Gastrocnemius medialis (tissue), 4 donors: ENCODE measurements at regions not wholly inside any gene's neighbourhood (a gene's known extent, or its start where the extent isn't known, plus 50 kb on each side); places are given as distances from the start of the nearest gene placed in this dataset.

ENCODE experiments used
- ATAC-seq, 2 donors: fragments of 150-250 bp; one replicate each; pipeline ENCODE4 v1.9.1; 2016
- DNase-seq, 2 donors: peaks; one replicate each; pipeline ENCODE4 v3.0.0-alpha.2; 2019
- H3K27ac ChIP-seq, 4 donors: fragments of 200-600 bp; sonication (generic); 1 replicate in 1 of 4; 2 replicates in 3 of 4; pipeline ENCODE4 v1.5.1; 2016 to 2018; ENCODE audit warnings: mild to moderate bottlenecking in 2 of 4, moderate library complexity in 1 of 4
- H3K27me3 ChIP-seq, 3 donors: fragments of 200-600 bp; sonication (generic) in 2 of 3; 1 replicate in 1 of 3; 2 replicates in 2 of 3; pipeline versions ENCODE4 v1.5.1 to v1.6.0; 2016 to 2019; ENCODE audit warnings: mild to moderate bottlenecking in 1 of 3, moderate library complexity in 1 of 3
- H3K36me3 ChIP-seq, 2 donors: fragments of 200-600 bp; sonication (generic) in 1 of 2; one replicate each; pipeline ENCODE4 v1.5.1; 2017 to 2018
- H3K4me1 ChIP-seq, 2 donors: fragments of 200-600 bp; sonication (generic) in 1 of 2; one replicate each; pipeline ENCODE4 v1.5.1; 2016 to 2017; ENCODE audit warnings: mild to moderate bottlenecking in 2 of 2
- H3K4me3 ChIP-seq, 4 donors: fragments of 200-600 bp; sonication (generic) in 3 of 4; 1 replicate in 1 of 4; 2 replicates in 3 of 4; pipeline ENCODE4 v1.5.1; 2016 to 2019; ENCODE audit warnings: mild to moderate bottlenecking in 2 of 4
- H3K9me3 ChIP-seq, 3 donors: fragments of 200-600 bp; sonication (generic) in 2 of 3; 1 replicate in 1 of 3; 2 replicates in 2 of 3; pipeline ENCODE4 v1.5.1; 2016 to 2019
- POLR2A ChIP-seq, 2 donors: fragments of 450-650 bp; IDR thresholded peaks; one replicate each; pipeline ENCODE4 v1.6.1; 2017; ENCODE audit warnings: antibody characterized with exemption in 2 of 2, mild to moderate bottlenecking in 2 of 2, moderate library complexity in 2 of 2
- in situ Hi-C, 4 donors: fragments of 200-750 bp; cut with MboI; loops; one replicate each; pipeline versions ENCODE4 v1.15.0 to v1.8.0; 2017; ENCODE audit warnings: low sequenced_read_pairs in 4 of 4
- intact Hi-C: fragments of 100-400 bp; cut with DNase I; formaldehyde crosslinking; loops from one replicate; pipeline ENCODE4 v1.15.1; 2023; ENCODE audit warnings: low total_unique reads
- TF ChIP-seq, protein P1 (sequence below), 5 experiments: fragments of 450-650 bp in 3 of 5; fragments of 200-600 bp in 2 of 5; sonication (generic) in 2 of 5; IDR thresholded peaks in 4 of 5; conservative IDR thresholded peaks in 1 of 5; 1 replicate in 4 of 5; 2 replicates in 1 of 5; pipeline ENCODE4 v1.5.1; 2016 to 2019; ENCODE audit warnings: antibody characterized with exemption in 5 of 5, mild to moderate bottlenecking in 3 of 5, moderate library complexity in 3 of 5

DNA sequence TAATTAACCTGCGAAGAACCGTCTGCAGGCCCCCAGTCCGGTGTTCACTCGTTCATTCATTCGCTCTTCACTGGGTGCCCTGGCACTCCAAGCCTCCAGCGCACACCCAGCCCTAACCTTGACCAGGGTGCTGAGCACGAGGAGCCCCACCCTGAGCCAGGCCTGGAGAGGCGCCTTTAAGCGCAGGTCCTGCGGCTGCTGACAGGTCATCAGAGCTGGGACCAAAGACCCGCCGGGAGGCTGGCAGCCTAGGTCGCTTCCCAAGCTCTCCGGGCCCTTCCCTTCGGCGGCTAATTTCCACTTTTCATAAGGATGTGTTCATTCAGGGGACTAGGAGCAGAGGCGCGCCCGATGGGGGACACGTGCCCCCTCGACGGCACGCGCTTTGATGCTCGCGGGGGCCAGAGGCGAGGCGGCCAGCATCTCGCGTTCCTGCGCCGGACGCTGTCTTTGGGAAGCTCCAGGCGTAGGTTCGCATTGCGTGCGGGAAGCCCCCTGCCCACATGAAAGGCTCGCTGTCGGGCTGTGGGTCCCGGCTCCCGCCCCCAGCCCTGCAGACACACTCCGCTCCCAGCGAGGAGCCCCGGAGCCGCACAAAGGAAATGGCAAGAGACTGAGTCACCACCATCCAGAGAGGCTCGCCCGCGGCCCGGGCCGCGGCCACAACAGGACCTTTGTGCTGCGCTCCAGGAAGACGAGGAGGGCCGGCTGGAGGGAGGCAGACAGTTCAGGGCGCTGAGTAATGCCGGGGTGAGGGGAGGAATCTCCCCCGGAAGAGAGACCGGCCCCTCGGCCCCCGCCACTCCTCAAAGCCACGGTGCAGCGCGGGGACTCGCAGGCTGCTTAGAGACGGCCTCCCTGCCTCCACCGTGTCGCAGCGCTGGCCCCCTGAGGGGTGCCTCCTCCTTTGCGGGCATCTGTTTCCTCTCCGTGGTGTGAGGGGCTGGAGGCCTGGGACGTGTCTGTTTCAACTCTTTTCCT, 266.4 kb upstream of the HES1 start:
- Histone ChIP-seq H3K9me3 (no peaks in the 10 kb centered on the region), H3K36me3 (no peaks in the 10 kb centered on the region), H3K27ac (no peak overlapping the region), H3K4me1 (peaks cover under 1 to 9% of the 10 kb centered on the region in 2 donors), H3K27me3 (no peaks in the 10 kb centered on the region), H3K4me3 (no peak overlapping the region)
- DNase-seq (no peak), ATAC-seq (no peak)
- in situ Hi-C loops (no loop called here), intact Hi-C loops (loop anchor here (10.0 kb wide), 1 partner anchor 265 kb away; the partner anchor contains the start of gene HES1)
- TF ChIP-seq POLR2A (IDR thresholded peaks at IDR 0.05) = no peak
- TF ChIP-seq, protein P1, sequence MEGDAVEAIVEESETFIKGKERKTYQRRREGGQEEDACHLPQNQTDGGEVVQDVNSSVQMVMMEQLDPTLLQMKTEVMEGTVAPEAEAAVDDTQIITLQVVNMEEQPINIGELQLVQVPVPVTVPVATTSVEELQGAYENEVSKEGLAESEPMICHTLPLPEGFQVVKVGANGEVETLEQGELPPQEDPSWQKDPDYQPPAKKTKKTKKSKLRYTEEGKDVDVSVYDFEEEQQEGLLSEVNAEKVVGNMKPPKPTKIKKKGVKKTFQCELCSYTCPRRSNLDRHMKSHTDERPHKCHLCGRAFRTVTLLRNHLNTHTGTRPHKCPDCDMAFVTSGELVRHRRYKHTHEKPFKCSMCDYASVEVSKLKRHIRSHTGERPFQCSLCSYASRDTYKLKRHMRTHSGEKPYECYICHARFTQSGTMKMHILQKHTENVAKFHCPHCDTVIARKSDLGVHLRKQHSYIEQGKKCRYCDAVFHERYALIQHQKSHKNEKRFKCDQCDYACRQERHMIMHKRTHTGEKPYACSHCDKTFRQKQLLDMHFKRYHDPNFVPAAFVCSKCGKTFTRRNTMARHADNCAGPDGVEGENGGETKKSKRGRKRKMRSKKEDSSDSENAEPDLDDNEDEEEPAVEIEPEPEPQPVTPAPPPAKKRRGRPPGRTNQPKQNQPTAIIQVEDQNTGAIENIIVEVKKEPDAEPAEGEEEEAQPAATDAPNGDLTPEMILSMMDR (IDR thresholded peaks at IDR 0.05 in 4 of 5, conservative IDR thresholded peaks at IDR 0.05 in 1 of 5) = no peak

DNA sequence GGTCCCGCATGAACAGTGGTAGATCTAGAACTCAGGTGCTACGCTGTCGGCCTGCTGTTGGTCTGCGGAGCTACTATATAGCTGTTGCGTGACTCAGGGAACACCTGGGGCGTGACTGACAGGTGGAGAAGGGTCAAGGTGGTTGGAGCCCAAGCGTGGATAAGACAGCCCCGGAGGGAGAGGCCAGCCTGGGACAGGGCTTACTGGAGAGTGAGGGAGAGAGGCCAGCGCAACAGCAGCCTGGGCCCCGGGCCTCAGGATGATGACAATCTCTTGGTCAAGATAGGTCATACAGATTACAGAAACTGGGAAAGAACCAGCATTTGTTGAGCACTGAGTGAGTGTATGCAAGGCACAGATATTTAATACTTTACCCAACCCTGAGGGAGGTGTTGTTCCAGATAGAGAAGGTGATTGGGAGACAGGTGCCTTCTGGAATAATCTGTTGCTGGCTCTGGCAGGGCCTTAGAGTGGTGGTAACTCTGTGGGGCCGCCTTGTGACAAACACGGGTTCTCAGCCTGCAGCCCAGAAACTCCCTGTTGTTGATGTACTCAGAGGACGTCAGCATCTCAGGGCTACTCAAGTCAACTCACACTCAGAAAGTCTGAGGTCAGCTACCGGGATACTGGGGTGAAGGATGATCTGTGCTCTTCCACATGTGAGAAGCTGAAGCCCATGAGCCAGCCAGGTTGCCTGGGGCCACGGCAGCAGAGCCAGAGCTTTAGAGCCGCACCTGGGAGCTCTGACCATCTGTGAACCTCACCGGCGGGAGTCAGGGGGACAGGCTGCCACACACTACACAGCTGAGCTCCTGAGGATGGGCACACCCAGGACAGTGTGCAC, 265.4 kb upstream of the HES1 start:
- TF ChIP-seq POLR2A (IDR thresholded peaks at IDR 0.05) = no peak
- TF ChIP-seq, protein P1 (IDR thresholded peaks at IDR 0.05 in 4 of 5, conservative IDR thresholded peaks at IDR 0.05 in 1 of 5) = no peak
- Histone ChIP-seq H3K4me1 (peaks cover 0 to 8% of the 10 kb centered on the region in 2 donors), H3K9me3 (no peaks in the 10 kb centered on the region), H3K27me3 (no peaks in the 10 kb centered on the region), H3K36me3 (no peaks in the 10 kb centered on the region), H3K4me3 (no peak overlapping the region), H3K27ac (no peak overlapping the region)
- intact Hi-C loops = loop anchor here (10.0 kb wide), 1 partner anchor 264 kb away; the partner anchor contains the start of gene HES1
- ATAC-seq (no peak), DNase-seq (no peak)
- in situ Hi-C loops = no loop called here

- no peaks in the 10 kb centered on the region for H3K9me3 ChIP-seq
- H3K4me3 ChIP-seq = no peak overlapping the region
- no peaks in the 10 kb centered on the region for H3K27me3 ChIP-seq
- TF ChIP-seq POLR2A (IDR thresholded peaks at IDR 0.05) = no peak
- TF ChIP-seq, protein P1 (IDR thresholded peaks at IDR 0.05 in 4 of 5, conservative IDR thresholded peaks at IDR 0.05 in 1 of 5) = no peak
- in situ Hi-C loops (no loop called here), intact Hi-C loops (loop anchor here (10.0 kb wide), 1 partner anchor 264 kb away; the partner anchor contains the start of gene HES1)
- no peak for ATAC-seq
- peaks cover 0 to 13% of the 10 kb centered on the region in 2 donors for H3K4me1 ChIP-seq
- DNase-seq = no peak
- no peaks in the 10 kb centered on the region for H3K36me3 ChIP-seq
- no peak overlapping the region for H3K27ac ChIP-seq
Observed at GRCh38 chr3:193871220-193871485, 264.8 kb upstream of the HES1 start.

DNA sequence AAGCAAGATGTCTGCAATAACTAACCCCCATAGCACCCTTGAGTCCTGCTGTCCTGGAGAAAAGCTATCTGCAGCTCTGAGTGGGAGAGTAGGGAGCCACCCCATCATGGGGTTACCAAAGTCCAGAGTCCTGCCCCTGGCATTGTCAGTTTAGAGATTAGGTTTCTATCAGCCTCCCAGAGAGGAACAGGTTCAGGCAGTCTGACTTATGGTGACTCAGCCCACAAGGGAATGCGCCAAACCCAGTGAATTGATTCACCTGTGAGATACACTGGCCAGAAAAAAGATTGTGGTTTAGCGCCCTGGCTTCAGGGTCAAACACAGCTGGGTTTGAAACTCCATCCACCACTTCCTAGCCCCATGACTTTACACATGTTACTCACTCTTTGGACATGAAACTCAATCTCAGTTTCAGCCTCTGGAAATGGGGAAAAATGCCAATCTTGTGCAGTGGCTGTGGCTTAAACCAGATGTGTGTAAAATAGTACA, 263.6 kb upstream of the HES1 start:
- DNase-seq (peak; percentile 85 to 88), ATAC-seq (peak; percentile 96 to 97)
- Histone ChIP-seq H3K4me1 (peaks cover 0 to 18% of the 10 kb centered on the region in 2 donors), H3K27ac (peak overlapping the region in 3 of 4 donors; percentile 27 to 71 (median 43)), H3K4me3 (no peak overlapping the region), H3K9me3 (no peaks in the 10 kb centered on the region), H3K27me3 (no peaks in the 10 kb centered on the region), H3K36me3 (no peaks in the 10 kb centered on the region)
- intact Hi-C loops (loop anchor here (10.0 kb wide), 1 partner anchor 262 kb away; the partner anchor contains the start of gene HES1), in situ Hi-C loops (no loop called here)
- TF ChIP-seq, protein P1 (IDR thresholded peaks at IDR 0.05 in 4 of 5, conservative IDR thresholded peaks at IDR 0.05 in 1 of 5) = no peak
- no peak for TF ChIP-seq POLR2A (IDR thresholded peaks at IDR 0.05)
